PC-9 (cell line): ENCODE measurements at regions not wholly inside any gene's neighbourhood (a gene's known extent, or its start where the extent isn't known, plus 50 kb on each side); places are given as distances from the start of the nearest gene placed in this dataset.
"Not testable (repeated sequence)": the region's sequence is repeated elsewhere in the genome, so short reads cannot be mapped to it uniquely, and the experiment has no call there.

Experiments
- BruUV-seq: library from RNA; stranded (reverse); fragments of 400-500 nt; replicated peaks from 2 replicates; lab custom pipeline; 2021; lab: Mats Ljungman, UMichigan
- CTCF ChIA-PET: fragments of 300-600 bp; sonication (Branson Sonifier 250); formaldehyde crosslinking; loops from one replicate; lab custom pipeline; 2022; ENCODE audit warnings: antibody characterized with exemption; lab: Charles Lee
- POLR2A ChIA-PET: fragments of 300-600 bp; sonication (Branson Sonifier 250); formaldehyde crosslinking; loops from one replicate; lab custom pipeline; 2022; ENCODE audit warnings: antibody characterized with exemption; ENCODE audit not compliant: unreplicated experiment; lab: Charles Lee
- DNase-seq, 2 experiments: peaks; one replicate each; pipeline versions ENCODE4 v3.0.0 to v3.0.0-alpha.2; 2015 to 2022; ENCODE audit warnings: mixed read lengths in 1 of 2
- H2AFZ ChIP-seq: fragments of 200-600 bp; sonication (generic); 2 replicates; pipeline ENCODE4 v1.8.1; 2017; ENCODE audit warnings: antibody characterized with exemption
- H3F3A ChIP-seq: fragments of 200-600 bp; sonication (generic); 2 replicates; pipeline ENCODE4 v1.8.1; 2017; ENCODE audit warnings: antibody characterized with exemption, mild to moderate bottlenecking, low read depth; ENCODE audit not compliant: insufficient read depth
- H3K27ac ChIP-seq: fragments of 200-600 bp; sonication (generic); 2 replicates; pipeline ENCODE4 v1.6.1; 2016; ENCODE audit warnings: mixed run types
- H3K27me3 ChIP-seq: fragments of 200-600 bp; sonication (generic); 2 replicates; pipeline ENCODE4 v1.6.1; 2016; ENCODE audit warnings: low read depth, mixed run types; ENCODE audit not compliant: insufficient read depth
- H3K36me3 ChIP-seq: fragments of 200-600 bp; sonication (generic); 2 replicates; pipeline ENCODE4 v1.6.1; 2016; ENCODE audit warnings: low read depth, mixed run types
- H3K4me1 ChIP-seq: fragments of 200-600 bp; sonication (generic); replicated peaks from 2 replicates; pipeline ENCODE4 v1.6.1; 2016; ENCODE audit warnings: mixed run types; ENCODE audit not compliant: insufficient read depth
- H3K4me2 ChIP-seq: fragments of 200-600 bp; sonication (generic); 2 replicates; pipeline ENCODE4 v1.6.1; 2017; ENCODE audit warnings: mixed run types
- H3K4me3 ChIP-seq: fragments of 200-600 bp; sonication (generic); 2 replicates; pipeline ENCODE4 v1.6.1; 2016; ENCODE audit warnings: mixed run types
- H3K79me2 ChIP-seq: fragments of 200-600 bp; sonication (generic); 2 replicates; pipeline ENCODE4 v1.6.1; 2017; ENCODE audit warnings: low read depth, mixed run types
- H3K9me2 ChIP-seq: fragments of 200-600 bp; sonication (generic); 2 replicates; pipeline ENCODE4 v1.8.1; 2017; ENCODE audit warnings: mild to moderate bottlenecking; ENCODE audit not compliant: insufficient read depth
- H3K9me3 ChIP-seq: fragments of 200-600 bp; sonication (generic); 2 replicates; pipeline ENCODE4 v1.8.1; 2016; ENCODE audit warnings: low read depth; ENCODE audit not compliant: insufficient read depth
- H4K20me1 ChIP-seq: fragments of 200-600 bp; sonication (generic); 2 replicates; pipeline ENCODE4 v1.8.1; 2017; ENCODE audit not compliant: insufficient read depth
- EZH2 ChIP-seq: fragments of 200-600 bp; sonication (generic); IDR thresholded peaks from 2 replicates; pipeline ENCODE4 v1.8.0; 2017; ENCODE audit warnings: antibody characterized with exemption, low read depth
- intact Hi-C: fragments of 100-400 bp; cut with micrococcal nuclease; formaldehyde crosslinking; loops from one replicate; pipeline ENCODE4 v1.10.0; 2022; ENCODE audit not compliant: unreplicated experiment
- TF ChIP-seq, protein P1 (sequence below): fragments of 200-600 bp; sonication (generic); conservative IDR thresholded peaks from 2 replicates; pipeline ENCODE4 v1.6.1; 2017; ENCODE audit warnings: mixed run types, antibody characterized with exemption, mild to moderate bottlenecking, moderate library complexity

DNA sequence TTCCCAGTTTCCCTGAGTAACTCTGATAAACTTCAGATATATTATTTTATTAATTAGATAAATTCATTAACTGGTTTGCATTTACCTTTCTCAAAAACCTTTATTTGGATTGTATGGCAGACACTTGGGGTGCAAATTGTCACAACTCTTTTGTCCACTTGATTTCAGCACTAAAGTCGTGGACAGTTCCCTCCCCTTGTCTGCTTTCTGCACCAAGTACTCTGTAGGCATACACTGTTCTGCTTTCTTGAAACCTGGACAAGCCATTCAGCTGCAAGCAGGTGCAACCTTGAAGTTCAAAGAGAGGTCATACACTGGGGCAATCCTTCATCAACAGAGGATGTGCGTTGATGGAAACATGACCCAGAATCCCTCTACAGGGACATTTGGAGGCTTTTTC is 162.9 kb downstream of the ARL5B start:
- H3K4me2 ChIP-seq, result no peak overlapping the region
- no peak for DNase-seq
- CTCF ChIA-PET, result no interaction called here

DNA sequence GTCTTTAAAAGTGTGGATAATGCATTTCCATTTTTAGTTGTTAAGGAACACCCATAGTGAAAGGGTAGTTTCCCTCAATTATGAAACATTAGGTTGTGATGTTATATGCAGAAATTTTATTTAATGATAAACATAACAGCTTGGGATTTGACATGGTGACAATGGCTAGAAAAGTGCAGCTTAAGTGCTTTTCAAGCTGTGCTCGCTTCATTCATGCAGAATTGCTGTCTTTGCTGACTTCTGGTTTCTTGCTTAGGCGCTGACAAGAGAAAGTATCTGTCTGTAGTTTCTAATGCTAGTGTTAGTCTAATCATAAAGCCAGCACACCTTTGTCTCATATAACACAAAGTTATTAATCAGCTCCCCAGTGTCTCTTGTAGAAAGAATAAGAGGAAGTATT is 170.0 kb downstream of the ARL5B start:
- no peak overlapping the region for H3K4me2 ChIP-seq
- H3K36me3 ChIP-seq, result no peaks in the 10 kb centered on the region
- TF ChIP-seq, protein P1, sequence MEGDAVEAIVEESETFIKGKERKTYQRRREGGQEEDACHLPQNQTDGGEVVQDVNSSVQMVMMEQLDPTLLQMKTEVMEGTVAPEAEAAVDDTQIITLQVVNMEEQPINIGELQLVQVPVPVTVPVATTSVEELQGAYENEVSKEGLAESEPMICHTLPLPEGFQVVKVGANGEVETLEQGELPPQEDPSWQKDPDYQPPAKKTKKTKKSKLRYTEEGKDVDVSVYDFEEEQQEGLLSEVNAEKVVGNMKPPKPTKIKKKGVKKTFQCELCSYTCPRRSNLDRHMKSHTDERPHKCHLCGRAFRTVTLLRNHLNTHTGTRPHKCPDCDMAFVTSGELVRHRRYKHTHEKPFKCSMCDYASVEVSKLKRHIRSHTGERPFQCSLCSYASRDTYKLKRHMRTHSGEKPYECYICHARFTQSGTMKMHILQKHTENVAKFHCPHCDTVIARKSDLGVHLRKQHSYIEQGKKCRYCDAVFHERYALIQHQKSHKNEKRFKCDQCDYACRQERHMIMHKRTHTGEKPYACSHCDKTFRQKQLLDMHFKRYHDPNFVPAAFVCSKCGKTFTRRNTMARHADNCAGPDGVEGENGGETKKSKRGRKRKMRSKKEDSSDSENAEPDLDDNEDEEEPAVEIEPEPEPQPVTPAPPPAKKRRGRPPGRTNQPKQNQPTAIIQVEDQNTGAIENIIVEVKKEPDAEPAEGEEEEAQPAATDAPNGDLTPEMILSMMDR, result no peak
- no peak for TF ChIP-seq EZH2
- no peaks in the 10 kb centered on the region for H3K9me3 ChIP-seq
- BruUV-seq, result no TSS peak
- H3K27ac ChIP-seq, result no peak overlapping the region
- CTCF ChIA-PET, result no interaction called here
- no peaks in the 10 kb centered on the region for H3K79me2 ChIP-seq
- no peak overlapping the region for H2AFZ ChIP-seq
- H4K20me1 ChIP-seq, result no peaks in the 10 kb centered on the region
- POLR2A ChIA-PET, result no interaction called here
- no peak for DNase-seq
- no peaks in the 10 kb centered on the region for H3K9me2 ChIP-seq
- no peaks in the 10 kb centered on the region for H3F3A ChIP-seq
- intact Hi-C loops, result no loop called here
- no peaks in the 10 kb centered on the region for H3K27me3 ChIP-seq
- no peak overlapping the region for H3K4me3 ChIP-seq
- H3K4me1 ChIP-seq, result no peaks in the 10 kb centered on the region

More for the DNA sequence above, 162.9 kb downstream of the ARL5B start:
- H3K27ac ChIP-seq, result no peak overlapping the region
- POLR2A ChIA-PET, result no interaction called here
- H3K27me3 ChIP-seq, result no peaks in the 10 kb centered on the region
- no peak for TF ChIP-seq EZH2
- TF ChIP-seq, protein P1, result no peak
- no peaks in the 10 kb centered on the region for H4K20me1 ChIP-seq
- intact Hi-C loops, result no loop called here
- BruUV-seq, result no TSS peak
- H3K9me2 ChIP-seq, result no peaks in the 10 kb centered on the region
- no peak overlapping the region for H2AFZ ChIP-seq
- no peaks in the 10 kb centered on the region for H3K79me2 ChIP-seq
- H3K4me1 ChIP-seq, result no peaks in the 10 kb centered on the region
- H3K4me3 ChIP-seq, result no peak overlapping the region
- no peaks in the 10 kb centered on the region for H3K9me3 ChIP-seq
- H3F3A ChIP-seq, result no peaks in the 10 kb centered on the region
- H3K36me3 ChIP-seq, result no peaks in the 10 kb centered on the region

DNA sequence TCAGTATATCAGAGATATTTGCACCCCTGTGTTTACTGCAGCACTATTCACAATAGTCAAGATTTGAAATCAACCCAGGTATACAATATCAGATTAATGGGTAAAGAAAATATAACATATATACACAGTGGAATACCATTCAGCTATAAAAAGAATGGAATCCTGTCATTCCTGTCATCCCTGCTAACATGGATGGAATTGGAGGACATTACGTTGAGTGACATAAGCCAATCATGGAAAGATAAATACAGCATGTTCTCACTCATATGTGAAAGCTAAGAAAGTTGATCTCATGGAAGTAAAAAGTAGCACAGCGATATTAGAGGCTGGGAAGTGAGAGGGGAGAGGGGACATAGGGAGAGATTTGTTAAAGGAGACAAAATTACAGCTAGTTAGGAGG is 171.0 kb downstream of the ARL5B start:
- H3K79me2 ChIP-seq, result no peaks in the 10 kb centered on the region
- no peak overlapping the region for H3K4me3 ChIP-seq
- intact Hi-C loops, result no loop called here

DNA sequence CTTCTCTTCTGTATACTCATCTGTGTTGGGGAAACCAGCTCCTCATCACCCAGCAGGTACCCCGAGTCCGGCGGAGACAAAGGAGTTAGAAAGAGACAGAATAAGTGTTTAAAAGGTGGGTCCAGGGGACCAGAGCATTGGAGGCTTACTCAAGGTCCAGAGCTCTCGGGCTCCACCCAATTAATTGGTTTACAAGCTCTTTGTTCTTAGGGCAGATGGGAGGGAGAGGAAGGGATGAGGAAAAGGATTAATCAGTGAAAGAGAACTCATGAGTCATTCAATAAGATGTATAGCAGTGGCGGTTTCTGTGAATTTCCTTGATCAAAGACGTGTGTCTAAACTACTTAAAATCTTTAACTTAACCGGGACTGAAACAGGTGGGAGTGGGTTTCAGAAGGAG is 192.0 kb upstream of the MALRD1 start:
- intact Hi-C loops, BruUV-seq, H3K4me1 ChIP-seq, H3K9me2 ChIP-seq, H3K27ac ChIP-seq, H3F3A ChIP-seq, CTCF ChIA-PET, H3K4me2 ChIP-seq, H4K20me1 ChIP-seq, POLR2A ChIA-PET, H3K4me3 ChIP-seq, H3K27me3 ChIP-seq, H3K79me2 ChIP-seq, H2AFZ ChIP-seq, H3K36me3 ChIP-seq, H3K9me3 ChIP-seq, DNase-seq: not testable (repeated sequence)

More for the DNA sequence above, 171.0 kb downstream of the ARL5B start:
- Histone ChIP-seq H3K9me2 (no peaks in the 10 kb centered on the region), H3K9me3 (no peaks in the 10 kb centered on the region), H3K27ac (no peak overlapping the region), H3K36me3 (no peaks in the 10 kb centered on the region), H4K20me1 (no peaks in the 10 kb centered on the region), H3F3A (no peaks in the 10 kb centered on the region), H3K27me3 (no peaks in the 10 kb centered on the region), H3K4me1 (no peaks in the 10 kb centered on the region), H3K4me2 (no peak overlapping the region), H2AFZ (no peak overlapping the region)
- TF ChIP-seq, protein P1, result no peak
- no peak for TF ChIP-seq EZH2
- CTCF ChIA-PET, result no interaction called here
- POLR2A ChIA-PET, result no interaction called here
- no peak for DNase-seq
- BruUV-seq, result no TSS peak
